Karpas-422 (cell line): ENCODE measurements at regions not wholly inside any gene's neighbourhood (a gene's known extent, or its start where the extent isn't known, plus 50 kb on each side); places are given as distances from the start of the nearest gene placed in this dataset.

Experiments
- DNase-seq: peaks from one replicate; pipeline ENCODE4 v3.0.0-alpha.2; 2015
- H2AFZ ChIP-seq: fragments of 200-600 bp; sonication (generic); 2 replicates; pipeline ENCODE4 v1.6.1; 2014; ENCODE audit warnings: antibody characterized with exemption, low read length, mixed read lengths
- H3K27ac ChIP-seq: fragments of 200-600 bp; sonication (generic); 2 replicates; pipeline ENCODE4 v1.5.1; 2014; ENCODE audit warnings: mild to moderate bottlenecking, low read length, moderate library complexity
- H3K27me3 ChIP-seq: fragments of 200-600 bp; sonication (generic); 2 replicates; pipeline ENCODE4 v1.6.1; 2014; ENCODE audit warnings: low read length, mixed read lengths
- H3K36me3 ChIP-seq: fragments of 200-600 bp; sonication (generic); 2 replicates; pipeline ENCODE4 v1.6.1; 2014; ENCODE audit warnings: low read length, mixed read lengths; ENCODE audit not compliant: insufficient read depth
- H3K4me1 ChIP-seq: fragments of 200-600 bp; sonication (generic); 2 replicates; pipeline ENCODE4 v1.6.1; 2014; ENCODE audit warnings: mild to moderate bottlenecking, low read length, mixed read lengths
- H3K4me2 ChIP-seq: fragments of 200-600 bp; sonication (generic); 2 replicates; pipeline ENCODE4 v1.6.1; 2014; ENCODE audit warnings: low read length, low read depth, mild to moderate bottlenecking; ENCODE audit not compliant: poor library complexity, severe bottlenecking
- H3K4me3 ChIP-seq: fragments of 200-600 bp; sonication (generic); 2 replicates; pipeline ENCODE4 v1.5.1; 2014; ENCODE audit warnings: mild to moderate bottlenecking, antibody characterized with exemption, low read length, mixed read lengths
- H3K79me2 ChIP-seq: fragments of 200-600 bp; sonication (generic); 2 replicates; pipeline ENCODE4 v1.6.1; 2014; ENCODE audit warnings: mild to moderate bottlenecking, low read length, mixed read lengths
- H3K9ac ChIP-seq: fragments of 200-600 bp; sonication (generic); 2 replicates; pipeline ENCODE4 v1.6.0; 2014; ENCODE audit warnings: low read length
- H3K9me2 ChIP-seq: fragments of 200-600 bp; sonication (generic), shearing (Covaris generic); replicated peaks from 2 replicates; pipeline ENCODE4 v1.6.0; 2014; ENCODE audit warnings: mild to moderate bottlenecking, low read length, moderate library complexity; ENCODE audit not compliant: insufficient read depth
- H3K9me3 ChIP-seq: fragments of 300-700, 200-600 bp; sonication (generic); 2 replicates; pipeline ENCODE4 v1.6.1; 2014; ENCODE audit warnings: low read length, mixed read lengths
- H4K20me1 ChIP-seq: fragments of 200-600 bp; sonication (generic); 2 replicates; pipeline ENCODE4 v1.6.1; 2014; ENCODE audit warnings: mild to moderate bottlenecking, antibody characterized with exemption, low read length, low read depth; ENCODE audit not compliant: insufficient read depth

- Histone ChIP-seq H4K20me1 (no peaks in the 10 kb centered on the region), H3K4me2 (no peak overlapping the region), H3K9me2 (no peaks in the 10 kb centered on the region), H3K4me1 (peaks cover 7% of the 10 kb centered on the region), H2AFZ (no peak overlapping the region), H3K9ac (no peak overlapping the region), H3K9me3 (no peaks in the 10 kb centered on the region), H3K4me3 (no peak overlapping the region), H3K27me3 (no peaks in the 10 kb centered on the region; the same call in 1 of the 2 replicates), H3K27ac (no peak overlapping the region), H3K79me2 (no peaks in the 10 kb centered on the region), H3K36me3 (no peaks in the 10 kb centered on the region)
- DNase-seq = no peak
Observed at GRCh38 chr9:14512942-14513341, 180.3 kb downstream of the ZDHHC21 start.

DNA sequence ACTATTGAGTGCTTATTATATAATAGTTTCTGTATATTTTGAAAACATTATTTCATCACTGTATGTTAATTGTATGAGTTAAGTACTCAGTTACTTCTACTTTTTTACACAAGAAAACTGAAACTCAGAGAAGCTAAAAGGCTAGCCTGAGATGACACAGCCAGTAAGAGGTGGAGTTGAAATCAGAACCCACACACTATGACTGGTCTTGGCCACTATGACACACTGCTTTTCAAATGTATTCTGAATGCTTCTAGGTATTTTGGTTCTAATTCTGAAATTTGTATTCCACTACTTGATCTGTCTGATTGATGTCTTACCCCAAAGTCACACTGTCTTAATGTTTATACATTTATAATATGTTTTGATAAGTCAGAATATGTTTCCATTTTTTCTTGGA lies 181.8 kb downstream of the ZDHHC21 start:
- H2AFZ ChIP-seq = no peak overlapping the region
- H3K4me2 ChIP-seq = no peak overlapping the region
- H3K9me3 ChIP-seq = no peaks in the 10 kb centered on the region
- no peak overlapping the region for H3K4me3 ChIP-seq
- H3K9me2 ChIP-seq = no peaks in the 10 kb centered on the region
- H3K27ac ChIP-seq = no peak overlapping the region
- H4K20me1 ChIP-seq = no peaks in the 10 kb centered on the region
- DNase-seq = no peak
- no peaks in the 10 kb centered on the region for H3K36me3 ChIP-seq
- H3K79me2 ChIP-seq = no peaks in the 10 kb centered on the region
- no peak overlapping the region for H3K9ac ChIP-seq
- H3K27me3 ChIP-seq = no peaks in the 10 kb centered on the region; the same call in 1 of the 2 replicates
- H3K4me1 ChIP-seq = no peaks in the 10 kb centered on the region

- no peak overlapping the region for H3K9ac ChIP-seq
- H3K4me2 ChIP-seq = no peak overlapping the region
- no peak overlapping the region for H2AFZ ChIP-seq
- H3K9me2 ChIP-seq = no peaks in the 10 kb centered on the region
- no peak overlapping the region for H3K4me3 ChIP-seq
- H3K27me3 ChIP-seq = no peaks in the 10 kb centered on the region; the same call in 1 of the 2 replicates
- H3K9me3 ChIP-seq = no peaks in the 10 kb centered on the region
- no peak for DNase-seq
- H3K36me3 ChIP-seq = no peaks in the 10 kb centered on the region
- H3K4me1 ChIP-seq = no peaks in the 10 kb centered on the region
- H3K27ac ChIP-seq = no peak overlapping the region
- H4K20me1 ChIP-seq = no peaks in the 10 kb centered on the region
- no peaks in the 10 kb centered on the region for H3K79me2 ChIP-seq
Observed at GRCh38 chr9:14508884-14509283, 184.3 kb downstream of the ZDHHC21 start.

DNA sequence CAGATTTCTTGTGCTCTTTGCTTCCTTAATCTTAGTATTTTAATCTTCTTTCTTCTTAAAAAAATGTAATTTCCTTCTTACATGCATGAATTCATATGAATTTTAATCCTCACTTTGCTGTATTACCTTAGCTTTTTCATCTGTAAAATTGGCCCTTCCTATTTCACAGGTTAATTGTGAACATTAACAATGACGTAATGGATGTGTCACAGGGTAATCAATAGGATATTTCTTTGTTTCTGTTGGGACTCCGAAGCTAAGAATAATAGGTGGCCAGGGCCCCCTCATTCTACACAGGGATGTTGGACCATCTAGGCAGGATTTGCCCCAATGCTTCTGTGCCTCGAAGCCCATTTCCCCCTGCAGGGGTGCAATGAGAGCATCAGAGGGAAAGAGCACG lies 187.4 kb upstream of the NFIB start:
- H3K4me1 ChIP-seq = no peaks in the 10 kb centered on the region
- H3K9ac ChIP-seq = no peak overlapping the region
- no peaks in the 10 kb centered on the region for H4K20me1 ChIP-seq
- H3K27ac ChIP-seq = no peak overlapping the region
- H3K27me3 ChIP-seq = no peaks in the 10 kb centered on the region
- H2AFZ ChIP-seq = no peak overlapping the region
- H3K4me2 ChIP-seq = no peak overlapping the region
- H3K36me3 ChIP-seq = no peaks in the 10 kb centered on the region
- no peaks in the 10 kb centered on the region for H3K9me3 ChIP-seq
- DNase-seq = no peak
- no peak overlapping the region for H3K4me3 ChIP-seq
- H3K9me2 ChIP-seq = no peaks in the 10 kb centered on the region
- no peaks in the 10 kb centered on the region for H3K79me2 ChIP-seq

DNA sequence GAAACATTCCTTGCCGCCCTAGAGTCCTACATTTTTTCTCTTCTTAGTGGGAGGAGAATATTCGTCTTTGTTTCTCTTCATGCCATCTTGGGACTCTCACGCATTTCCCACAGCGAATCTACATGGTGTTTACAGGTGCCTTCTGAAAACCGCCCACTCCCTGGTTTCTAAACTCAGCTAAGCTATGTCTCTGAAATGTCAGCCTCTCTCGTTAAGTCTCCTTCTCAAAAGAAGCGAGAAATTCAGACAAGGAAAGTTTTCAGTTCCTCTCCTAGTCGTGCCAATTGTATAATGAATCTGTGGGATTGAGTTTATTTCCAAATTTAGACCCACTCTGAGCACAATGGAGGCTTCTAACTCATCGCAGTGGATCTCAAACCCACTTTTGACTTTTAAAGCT lies 186.8 kb upstream of the NFIB start:
- no peak overlapping the region for H2AFZ ChIP-seq
- DNase-seq = no peak
- no peak overlapping the region for H3K4me2 ChIP-seq
- no peaks in the 10 kb centered on the region for H3K9me2 ChIP-seq
- no peaks in the 10 kb centered on the region for H3K4me1 ChIP-seq
- no peaks in the 10 kb centered on the region for H3K79me2 ChIP-seq
- no peaks in the 10 kb centered on the region for H3K27me3 ChIP-seq
- no peak overlapping the region for H3K4me3 ChIP-seq
- no peak overlapping the region for H3K27ac ChIP-seq
- no peaks in the 10 kb centered on the region for H4K20me1 ChIP-seq
- no peaks in the 10 kb centered on the region for H3K9me3 ChIP-seq
- H3K9ac ChIP-seq = no peak overlapping the region
- H3K36me3 ChIP-seq = no peaks in the 10 kb centered on the region

DNA sequence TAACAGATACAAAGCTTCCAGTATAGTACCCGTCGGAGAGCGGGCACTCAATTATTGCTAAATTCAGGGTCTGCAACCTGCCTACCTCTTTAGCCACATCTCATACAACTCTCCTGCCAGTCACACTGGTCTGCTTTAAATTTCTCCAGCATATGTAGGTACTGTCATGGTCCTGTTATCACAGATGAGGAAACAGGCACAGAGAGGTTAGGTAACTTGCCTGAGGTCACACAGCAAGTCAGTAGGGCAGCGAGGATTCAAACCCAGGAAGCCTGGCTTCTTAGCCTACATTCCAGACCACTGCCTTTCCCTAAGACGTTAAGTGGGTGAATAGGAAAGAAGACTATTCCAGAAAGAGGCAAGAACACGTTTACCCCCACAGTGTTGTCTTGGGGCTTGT lies 186.0 kb upstream of the NFIB start:
- Histone ChIP-seq H4K20me1 (no peaks in the 10 kb centered on the region), H3K36me3 (no peaks in the 10 kb centered on the region), H3K4me2 (no peak overlapping the region), H3K27me3 (no peaks in the 10 kb centered on the region), H2AFZ (no peak overlapping the region), H3K9me3 (no peaks in the 10 kb centered on the region), H3K9me2 (no peaks in the 10 kb centered on the region), H3K4me1 (no peaks in the 10 kb centered on the region), H3K79me2 (no peaks in the 10 kb centered on the region), H3K27ac (no peak overlapping the region), H3K4me3 (no peak overlapping the region), H3K9ac (no peak overlapping the region)
- no peak for DNase-seq

- Histone ChIP-seq H3K4me2 (no peak overlapping the region), H3K4me3 (no peak overlapping the region), H3K9ac (no peak overlapping the region)
Observed at GRCh38 chr9:14498824-14499223, 184.9 kb upstream of the NFIB start.

GRCh38 chr9:14497476-14497875 lies 183.5 kb upstream of the NFIB start:
- DNase-seq = no peak
- H3K4me1 ChIP-seq = no peaks in the 10 kb centered on the region
- H3K4me2 ChIP-seq = no peak overlapping the region
- H3K36me3 ChIP-seq = no peaks in the 10 kb centered on the region
- no peak overlapping the region for H3K9ac ChIP-seq
- H3K9me3 ChIP-seq = no peaks in the 10 kb centered on the region
- H3K9me2 ChIP-seq = no peaks in the 10 kb centered on the region
- H3K27ac ChIP-seq = no peak overlapping the region
- H4K20me1 ChIP-seq = no peaks in the 10 kb centered on the region
- no peak overlapping the region for H2AFZ ChIP-seq
- H3K4me3 ChIP-seq = no peak overlapping the region
- no peaks in the 10 kb centered on the region for H3K27me3 ChIP-seq
- H3K79me2 ChIP-seq = no peaks in the 10 kb centered on the region

More at GRCh38 chr9:14498824-14499223, 184.9 kb upstream of the NFIB start:
- H3K9me2 ChIP-seq = no peaks in the 10 kb centered on the region
- no peaks in the 10 kb centered on the region for H3K36me3 ChIP-seq
- no peak overlapping the region for H3K27ac ChIP-seq
- no peaks in the 10 kb centered on the region for H3K27me3 ChIP-seq
- no peak for DNase-seq
- no peak overlapping the region for H2AFZ ChIP-seq
- no peaks in the 10 kb centered on the region for H4K20me1 ChIP-seq
- H3K9me3 ChIP-seq = no peaks in the 10 kb centered on the region
- H3K4me1 ChIP-seq = no peaks in the 10 kb centered on the region
- H3K79me2 ChIP-seq = no peaks in the 10 kb centered on the region
